Ascending aorta (tissue), 2 donors: ENCODE measurements at regions not wholly inside any gene's neighbourhood (a gene's known extent, or its start where the extent isn't known, plus 50 kb on each side); places are given as distances from the start of the nearest gene placed in this dataset.

ENCODE experiments used
- DNase-seq, 2 donors: peaks; one replicate each; pipeline ENCODE4 v3.0.0-alpha.2; 2019; ENCODE audit warnings: low spot score in 2 of 2
- H3K27ac ChIP-seq, 2 donors: fragments of 200-600 bp; sonication (generic); one replicate each; pipeline ENCODE4 v1.5.1; 2016 to 2017; ENCODE audit warnings: mild to moderate bottlenecking in 1 of 2
- H3K27me3 ChIP-seq: fragments of 200-600 bp; sonication (generic); one replicate; pipeline ENCODE4 v1.5.1; 2017
- H3K36me3 ChIP-seq, 2 donors: fragments of 200-600 bp; sonication (generic); one replicate each; pipeline ENCODE4 v1.5.1; 2016
- H3K4me1 ChIP-seq, 2 donors: fragments of 200-600 bp; sonication (generic); one replicate each; pipeline ENCODE4 v1.5.1; 2016 to 2017; ENCODE audit warnings: mild to moderate bottlenecking in 1 of 2
- H3K4me3 ChIP-seq, 2 donors: fragments of 200-600 bp; sonication (generic); one replicate each; pipeline ENCODE4 v1.5.1; 2016 to 2017; ENCODE audit warnings: mild to moderate bottlenecking in 1 of 2
- H3K9me3 ChIP-seq, 2 donors: fragments of 200-600 bp; sonication (generic); one replicate each; pipeline ENCODE4 v1.5.1; 2016
- CTCF ChIP-seq, 3 experiments: fragments of 200-600 bp in 2 of 3; fragments of 450-650 bp in 1 of 3; sonication (generic) in 2 of 3; IDR thresholded peaks; one replicate each; pipeline ENCODE4 v1.5.1; 2016 to 2019; ENCODE audit warnings: antibody characterized with exemption in 3 of 3, mild to moderate bottlenecking in 1 of 3, moderate library complexity in 1 of 3
- intact Hi-C: fragments of 100-400 bp; cut with DNase I; formaldehyde crosslinking; loops from one replicate; pipeline ENCODE4 v1.15.1; 2023

- Histone ChIP-seq H3K27me3 (no peaks in the 10 kb centered on the region), H3K36me3 (no peaks in the 10 kb centered on the region), H3K9me3 (no peaks in the 10 kb centered on the region), H3K4me3 (no peak overlapping the region), H3K27ac (no peak overlapping the region), H3K4me1 (peaks cover 0 to 2% of the 10 kb centered on the region in 2 donors)
- no peak for DNase-seq
- no peak for TF ChIP-seq CTCF (IDR thresholded peaks at IDR 0.05)
- intact Hi-C loops = no loop called here
Observed at GRCh38 chr10:61128196-61128595, 184.2 kb upstream of the RHOBTB1 start.

- intact Hi-C loops = no loop called here
- H3K4me1 ChIP-seq = peaks cover 0 to 2% of the 10 kb centered on the region in 2 donors
- no peak for TF ChIP-seq CTCF (IDR thresholded peaks at IDR 0.05)
- DNase-seq = no peak
- H3K27ac ChIP-seq = no peak overlapping the region
- no peak overlapping the region for H3K4me3 ChIP-seq
- no peaks in the 10 kb centered on the region for H3K36me3 ChIP-seq
- H3K9me3 ChIP-seq = no peaks in the 10 kb centered on the region
- H3K27me3 ChIP-seq = no peaks in the 10 kb centered on the region
Observed at GRCh38 chr10:61125560-61126170, 181.7 kb upstream of the RHOBTB1 start.

GRCh38 chr10:61124756-61125530, 181.0 kb upstream of the RHOBTB1 start:
- Histone ChIP-seq H3K27me3 (no peaks in the 10 kb centered on the region), H3K4me1 (peaks cover 0 to 2% of the 10 kb centered on the region in 2 donors), H3K4me3 (no peak overlapping the region), H3K27ac (no peak overlapping the region), H3K9me3 (no peaks in the 10 kb centered on the region), H3K36me3 (no peaks in the 10 kb centered on the region)
- TF ChIP-seq CTCF (IDR thresholded peaks at IDR 0.05) = no peak
- no peak for DNase-seq
- intact Hi-C loops = no loop called here

GRCh38 chr10:61120805-61121204, 176.8 kb upstream of the RHOBTB1 start:
- Histone ChIP-seq H3K9me3 (no peaks in the 10 kb centered on the region), H3K4me1 (peaks cover 0 to 2% of the 10 kb centered on the region in 2 donors), H3K36me3 (no peaks in the 10 kb centered on the region), H3K4me3 (no peak overlapping the region), H3K27me3 (no peaks in the 10 kb centered on the region), H3K27ac (no peak overlapping the region)
- intact Hi-C loops = no loop called here
- DNase-seq = no peak
- no peak for TF ChIP-seq CTCF (IDR thresholded peaks at IDR 0.05)

GRCh38 chr10:61119573-61119972, 175.6 kb upstream of the RHOBTB1 start:
- intact Hi-C loops = no loop called here
- H3K27me3 ChIP-seq = no peaks in the 10 kb centered on the region
- H3K4me1 ChIP-seq = no peaks in the 10 kb centered on the region
- TF ChIP-seq CTCF (IDR thresholded peaks at IDR 0.05) = no peak
- no peak overlapping the region for H3K27ac ChIP-seq
- no peaks in the 10 kb centered on the region for H3K9me3 ChIP-seq
- H3K4me3 ChIP-seq = no peak overlapping the region
- DNase-seq = no peak
- no peaks in the 10 kb centered on the region for H3K36me3 ChIP-seq
